Fibroblast of peridontal ligament (primary cell): ENCODE measurements at regions not wholly inside any gene's neighbourhood (a gene's known extent, or its start where the extent isn't known, plus 50 kb on each side); places are given as distances from the start of the nearest gene placed in this dataset.

Source experiments
- DNase-seq: peaks from one replicate; pipeline ENCODE4 v3.0.0-alpha.2; 2010; ENCODE audit errors: extremely low read depth

DNA sequence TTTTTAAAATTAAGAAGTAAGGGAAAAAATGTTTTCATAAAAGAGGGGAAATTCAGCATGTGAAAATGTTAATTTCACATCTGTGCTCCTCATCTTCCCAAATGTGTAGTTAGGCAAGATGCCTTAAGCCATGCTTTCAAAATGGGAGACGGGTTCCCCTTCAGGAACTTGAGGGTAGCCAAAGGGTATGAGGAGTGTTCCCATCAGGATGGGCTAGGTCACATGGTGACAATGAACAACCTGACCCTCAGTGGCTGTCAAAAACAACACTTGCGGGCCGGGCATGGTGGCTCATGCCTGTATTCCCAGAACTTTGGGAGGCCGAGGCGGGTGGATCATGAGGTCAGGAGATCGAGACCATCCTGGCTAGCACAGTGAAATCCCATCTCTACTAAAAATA lies 178.0 kb downstream of the ACTL7B start:
- DNase-seq: no peak

DNA sequence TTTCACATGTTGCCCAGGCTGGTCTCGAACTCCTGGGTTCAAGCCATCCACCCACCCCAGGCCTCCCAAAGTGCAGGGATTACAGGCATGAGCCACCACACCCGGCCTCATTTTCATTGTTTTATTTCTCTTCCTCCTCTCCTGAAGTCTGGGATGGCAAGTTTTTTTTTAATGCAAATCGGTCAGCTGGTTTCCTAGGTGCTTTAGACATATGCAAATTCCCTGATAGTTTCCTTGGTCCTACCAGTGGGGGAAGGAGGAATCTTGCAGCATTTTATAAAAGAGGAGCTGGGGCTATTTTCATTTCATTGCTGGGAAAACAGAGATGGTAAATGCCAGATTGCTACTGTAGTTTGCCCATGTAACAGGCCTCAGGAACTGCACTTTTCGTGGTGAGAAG lies 179.4 kb downstream of the ACTL7B start:
- DNase-seq: no peak

GRCh38 chr9:108675708-108676107 lies 180.1 kb downstream of the ACTL7B start:
- DNase-seq: no peak

- no peak for DNase-seq
These were observed 180.8 kb downstream of the ACTL7B start for GRCh38 chr9:108674766-108675530.

DNA sequence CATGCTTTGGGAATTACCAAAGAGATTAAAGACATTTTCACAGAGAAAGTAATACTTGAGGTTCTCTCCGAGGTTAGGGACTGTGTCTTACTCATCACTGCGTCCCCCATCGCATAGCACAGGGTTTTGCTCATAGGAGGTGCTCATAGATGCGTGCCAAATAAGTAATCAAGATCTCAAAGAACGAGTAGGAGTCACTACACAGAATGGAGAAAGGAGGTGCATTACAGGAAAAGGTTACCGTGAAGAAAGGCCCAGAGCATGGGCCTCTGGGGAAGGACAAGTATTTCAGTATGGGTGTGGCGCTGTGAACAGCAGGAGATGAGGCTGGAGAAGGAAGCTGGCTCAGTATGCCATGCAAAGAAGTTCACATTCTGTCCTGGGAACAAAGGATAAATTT lies 182.4 kb downstream of the ACTL7B start:
- no peak for DNase-seq

DNA sequence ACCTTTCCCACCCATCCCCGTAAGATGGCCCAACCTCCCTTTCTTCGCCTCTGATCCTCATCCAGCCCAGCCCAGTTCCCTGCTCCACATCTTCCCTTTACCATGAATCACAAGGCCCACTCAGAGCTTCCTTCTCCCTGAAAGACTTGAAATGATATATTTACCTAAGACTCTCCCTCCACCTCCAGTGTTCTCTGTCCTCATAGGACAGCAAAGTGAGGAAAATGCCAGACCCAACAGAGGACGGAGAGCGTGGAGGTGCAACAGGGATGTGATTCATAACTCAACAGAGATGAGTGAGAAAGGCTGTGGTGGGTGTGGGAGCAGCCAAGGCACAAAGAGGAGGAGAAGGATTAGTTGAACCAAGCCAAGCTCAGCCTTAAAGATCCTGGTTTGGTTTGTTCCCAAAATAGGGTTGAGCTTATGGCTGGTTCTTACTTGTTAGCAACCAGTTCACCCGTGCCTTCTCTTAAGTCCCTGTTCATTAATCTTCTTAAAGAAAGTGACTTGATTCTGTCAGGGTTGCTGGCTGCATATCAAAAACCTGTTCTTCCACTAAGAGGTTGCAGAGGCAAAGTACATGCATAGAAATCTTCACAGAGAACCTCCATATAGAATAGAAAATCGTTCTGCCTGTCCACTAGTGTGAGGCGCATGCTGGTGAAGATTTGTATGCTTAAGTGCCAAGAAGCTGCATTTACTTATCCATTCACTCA lies 183.2 kb downstream of the ACTL7B start:
- DNase-seq: no peak

DNA sequence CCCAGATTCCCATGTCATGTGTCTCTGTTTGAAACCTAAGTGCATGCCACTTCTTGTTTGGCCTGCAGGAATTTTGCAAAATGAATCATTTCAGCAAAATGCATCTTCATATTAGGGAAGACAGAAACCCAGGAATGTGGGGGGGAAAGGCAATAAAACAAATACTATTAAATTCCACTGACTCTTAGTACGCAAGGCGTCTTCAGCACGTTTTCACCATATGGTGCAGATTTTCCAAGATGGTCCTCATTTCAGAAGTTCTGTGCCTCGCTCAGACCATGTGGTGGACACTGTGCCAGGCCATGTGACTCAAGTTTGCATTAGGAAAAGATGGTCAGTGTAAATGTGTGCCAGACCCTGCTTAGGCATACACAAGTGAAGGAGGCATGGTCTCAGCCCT lies 184.0 kb downstream of the ACTL7B start:
- DNase-seq: peak; percentile 92

DNA sequence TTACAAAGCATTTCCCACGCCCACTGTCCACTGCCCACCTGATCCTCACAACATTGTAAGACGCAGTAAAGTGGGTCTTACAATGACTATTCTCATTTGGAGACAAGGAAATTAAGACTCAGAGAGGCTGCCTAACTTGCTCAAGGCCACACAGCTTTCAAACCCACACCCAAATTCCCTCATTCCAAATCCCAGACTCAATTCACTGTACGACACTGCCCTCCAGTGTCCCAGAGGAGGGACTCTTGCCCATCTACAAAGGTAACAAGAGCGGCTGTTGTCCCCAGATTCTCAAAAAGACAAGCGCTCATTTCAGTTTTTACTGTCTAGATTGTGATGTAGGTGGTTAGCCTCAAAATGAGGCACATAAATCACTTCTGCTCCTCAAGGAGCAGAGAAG lies 184.6 kb downstream of the ACTL7B start:
- peak; percentile 52 for DNase-seq

DNA sequence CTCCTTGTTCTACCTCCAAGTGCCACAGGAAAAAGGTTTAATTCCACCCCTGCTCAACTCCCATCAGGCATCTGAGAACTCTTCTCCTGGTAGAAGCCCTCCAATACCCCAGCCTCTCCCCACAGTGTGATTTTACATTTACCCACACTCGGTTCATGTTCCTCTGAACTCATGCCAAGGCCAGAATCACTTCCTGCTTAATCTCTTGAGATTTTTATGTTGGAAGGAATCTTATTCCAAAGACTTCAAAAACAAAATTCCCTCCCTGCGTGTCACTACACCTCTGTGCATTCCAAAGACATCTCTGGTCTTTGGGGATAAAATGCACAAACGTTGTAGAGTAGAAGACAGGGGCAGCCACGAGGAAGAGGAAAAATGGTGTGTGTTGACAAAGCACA lies 186.8 kb downstream of the ACTL7B start:
- DNase-seq: no peak

DNA sequence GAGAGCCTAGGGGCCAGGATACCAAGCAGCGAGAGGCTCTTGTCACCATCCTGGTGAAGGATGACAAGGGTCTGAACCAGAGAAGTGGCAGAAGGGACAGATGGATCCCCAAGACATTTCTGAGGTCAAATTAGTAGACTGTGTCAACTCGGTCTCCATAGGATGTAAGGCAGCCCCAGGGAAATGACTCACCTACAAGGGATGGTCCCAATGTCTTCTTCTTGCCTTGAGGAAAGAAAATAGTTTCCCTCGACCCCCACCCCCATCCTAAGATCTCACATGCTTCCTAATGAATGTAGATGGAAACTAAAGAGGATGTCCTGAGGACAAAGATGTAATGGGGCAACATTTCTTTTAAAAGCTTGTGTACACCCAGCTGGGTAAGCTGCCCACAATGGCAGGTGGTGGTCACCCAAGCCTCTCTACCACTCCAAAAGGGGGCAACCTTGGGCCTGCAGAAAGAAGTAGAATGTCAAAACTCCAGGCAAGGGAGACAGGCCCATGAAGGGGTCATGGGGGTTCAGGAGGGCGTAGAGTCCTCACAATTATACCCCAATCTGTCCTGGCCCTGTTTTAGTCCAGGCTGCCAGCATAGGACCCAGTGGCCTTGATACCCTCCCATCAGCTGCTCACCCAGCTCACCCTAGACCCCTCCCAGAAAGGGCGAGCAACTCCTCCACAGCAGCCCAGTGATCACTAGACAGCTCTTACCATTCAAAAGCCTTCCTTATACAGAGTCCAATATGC lies 187.4 kb downstream of the ACTL7B start:
- DNase-seq: no peak

DNA sequence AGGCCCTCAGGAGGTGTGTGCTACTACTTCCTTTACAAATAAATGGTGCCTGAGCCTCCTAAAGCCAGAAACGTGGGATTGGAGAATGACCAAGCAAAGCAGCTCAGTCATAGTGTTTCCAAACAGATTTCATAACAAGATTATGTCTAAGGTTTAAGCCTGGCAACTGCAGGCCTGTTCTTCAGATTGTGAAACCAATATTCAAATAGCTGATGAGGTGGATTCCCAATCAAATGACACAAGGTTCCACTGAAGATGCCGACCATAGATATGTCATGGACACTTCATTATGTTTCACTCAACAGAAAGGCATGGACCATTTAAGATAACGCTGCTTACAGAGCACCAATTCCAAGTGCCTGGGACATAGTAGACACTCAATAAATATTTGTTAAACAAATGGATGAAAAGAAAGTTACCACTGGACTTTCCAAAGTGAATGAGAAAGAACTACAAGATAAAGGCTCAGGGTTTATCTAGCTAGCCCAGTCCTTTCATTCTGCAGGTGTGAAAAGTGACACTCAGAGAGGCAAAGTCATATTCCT lies 189.5 kb downstream of the ACTL7B start:
- DNase-seq: peak; percentile 86

GRCh38 chr9:108665521-108666239 lies 190.1 kb downstream of the ACTL7B start:
- no peak for DNase-seq

DNA sequence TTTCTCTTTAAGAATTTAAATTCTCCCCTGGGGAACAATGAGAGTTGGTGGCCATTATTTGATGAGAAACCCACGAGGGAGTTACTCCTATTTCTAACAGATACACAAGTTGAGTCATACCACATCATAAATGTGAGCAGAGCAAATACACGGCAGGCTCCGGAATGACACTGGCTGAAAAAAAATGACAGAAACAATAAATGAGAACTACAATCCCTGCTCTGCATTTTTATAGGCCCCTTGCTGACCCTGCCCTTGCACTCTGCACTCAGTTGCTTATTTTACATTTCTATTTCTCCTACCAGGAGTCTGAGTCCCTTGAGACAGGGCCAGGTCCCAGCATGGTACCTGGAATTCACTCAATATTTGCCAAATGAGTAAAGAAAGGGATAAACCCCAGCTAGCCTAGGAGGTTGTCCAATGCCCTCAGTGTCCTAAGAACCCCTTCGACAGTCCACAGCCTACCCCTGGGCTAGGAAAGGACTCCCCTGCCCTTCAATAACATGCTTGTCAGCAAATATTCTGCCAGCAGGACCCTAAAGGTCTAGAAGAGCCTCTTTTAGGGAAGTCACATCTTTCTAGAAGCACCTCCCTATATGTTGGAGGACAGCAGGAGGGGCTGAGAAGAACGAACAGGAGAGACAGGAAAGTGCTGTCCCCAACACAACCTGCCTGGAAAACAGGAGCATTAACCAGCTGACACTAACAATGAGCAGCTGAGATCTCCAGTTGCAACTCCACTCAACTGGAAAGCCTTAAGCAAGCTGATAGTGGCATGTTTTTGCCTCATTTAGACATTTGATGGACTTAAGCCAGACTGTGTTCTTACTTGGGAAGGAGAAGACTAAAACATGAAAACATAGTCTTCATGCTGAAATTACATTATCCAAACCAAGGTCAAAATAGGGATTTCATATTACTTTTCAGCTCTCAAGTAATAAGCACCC lies 191.2 kb downstream of the ACTL7B start:
- DNase-seq: peak; percentile 66

GRCh38 chr9:108663422-108663821 lies 192.4 kb downstream of the ACTL7B start:
- no peak for DNase-seq

- no peak for DNase-seq
These were observed 192.8 kb downstream of the ACTL7B start for GRCh38 chr9:108662956-108663355.

GRCh38 chr9:108662091-108662875 lies 193.5 kb downstream of the ACTL7B start:
- no peak for DNase-seq

DNA sequence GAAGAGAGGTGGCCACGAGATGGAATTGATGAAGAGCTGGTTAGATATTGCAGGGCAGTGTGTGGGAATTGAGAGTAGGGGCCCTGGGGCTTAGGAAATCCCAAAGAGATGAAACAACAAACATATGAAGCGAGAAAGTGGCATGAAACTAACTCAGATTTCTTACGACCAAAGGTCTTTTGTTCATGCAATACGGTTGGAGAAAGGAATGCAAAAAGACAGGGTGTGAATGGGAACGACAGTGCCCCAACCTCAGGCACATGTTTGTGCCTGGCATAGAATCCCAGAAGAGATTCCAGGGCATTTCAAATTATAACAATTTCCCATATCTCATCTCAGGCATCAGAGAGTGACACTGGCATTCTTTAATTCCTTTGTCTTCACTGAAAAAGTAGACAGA lies 199.2 kb downstream of the ACTL7B start:
- DNase-seq: no peak

DNA sequence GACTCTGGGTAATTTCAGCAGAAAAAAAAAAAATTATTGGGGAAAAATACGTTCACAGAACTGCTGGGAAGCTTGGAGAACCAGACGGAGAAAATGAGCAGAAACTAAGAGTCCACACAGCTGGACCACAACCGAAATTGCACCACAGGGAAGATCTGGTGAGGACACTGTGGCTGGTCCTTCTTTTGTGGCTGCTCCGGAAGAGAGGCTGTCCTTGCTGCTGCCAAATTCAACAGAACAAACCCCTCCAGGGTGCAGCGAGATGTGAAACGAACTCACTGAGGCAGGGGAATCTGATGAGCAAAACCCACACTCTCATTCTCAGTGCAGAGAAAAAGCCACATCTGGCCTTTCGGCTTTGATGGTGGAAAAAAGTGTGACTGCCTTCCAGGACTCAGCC lies 200.0 kb downstream of the ACTL7B start:
- DNase-seq: no peak

- peak; percentile 74 for DNase-seq
These were observed 201.2 kb downstream of the ACTL7B start for GRCh38 chr9:108654566-108654965.

DNA sequence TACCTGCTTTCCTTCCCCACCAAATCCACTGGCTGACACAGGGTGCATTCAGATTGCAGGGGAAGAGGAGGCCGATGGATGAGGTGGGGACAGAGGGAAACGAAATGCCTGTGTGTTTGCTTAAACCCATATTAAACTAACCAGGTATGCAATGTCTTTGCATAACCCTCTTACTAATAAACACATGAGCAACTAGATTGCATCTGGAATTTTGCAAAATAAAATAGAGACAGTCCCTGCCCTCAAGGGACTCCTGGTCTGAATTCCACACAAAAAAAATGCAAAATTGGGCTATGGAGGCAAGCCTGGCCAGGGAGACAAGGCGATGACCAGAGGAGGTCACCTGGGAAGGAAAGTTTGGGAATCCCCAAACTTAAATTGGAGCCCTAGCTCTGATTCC lies 202.9 kb downstream of the ACTL7B start:
- DNase-seq: no peak
